ENCODE measurements at regions not wholly inside any gene's neighbourhood (a gene's known extent, or its start where the extent isn't known, plus 50 kb on each side); places are given as distances from the start of the nearest gene placed in this dataset.

DNA sequence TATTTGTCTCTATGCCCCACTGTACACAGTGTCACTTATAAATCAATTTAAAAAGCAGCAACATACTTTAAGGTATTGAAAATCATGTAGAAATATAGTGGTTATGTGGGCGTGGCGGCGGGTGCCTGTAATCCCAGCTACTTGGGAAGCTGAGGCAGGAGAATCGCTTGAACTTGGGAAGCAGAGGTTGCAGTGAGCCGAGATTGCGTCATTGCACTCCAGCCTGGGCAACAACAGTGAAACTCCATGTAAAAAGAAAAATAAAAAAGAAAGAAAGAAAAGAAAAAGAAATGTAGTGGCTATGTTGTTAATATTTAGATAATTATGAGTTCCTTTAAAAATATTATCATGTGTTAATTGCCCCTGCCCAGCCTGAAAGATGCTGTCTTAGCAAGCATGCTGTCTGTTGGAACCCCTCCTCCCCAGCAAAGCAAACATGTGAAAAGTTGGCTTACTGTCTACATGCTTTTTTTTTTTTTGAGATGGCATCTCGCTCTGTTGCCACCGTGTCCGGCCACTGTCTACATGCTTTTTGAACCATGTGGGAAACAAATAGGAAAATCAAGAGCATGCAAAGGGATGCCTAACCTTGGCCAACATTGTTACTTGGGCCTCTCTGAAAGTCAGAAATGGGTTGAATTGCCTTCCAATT, 151.4 kb upstream of the TSHZ2 start:
- no peak for ATAC-seq (ENCODE audit: low read depth)
- Mint-ChIP-seq H3K27ac (no peak overlapping the region), H3K4me1 (no peaks in the 10 kb centered on the region), H3K9me3 (ENCODE audit: insufficient read depth) (no peaks in the 10 kb centered on the region), H3K27me3 (peaks cover 6% of the 10 kb centered on the region), H3K4me3 (no peak overlapping the region)
- TF ChIP-seq EZH2 (IDR thresholded peaks at IDR 0.05; ENCODE audit: borderline replicate concordance, insufficient read depth, low read depth, low read length, poor library complexity, severe bottlenecking): no peak
- TF ChIP-seq, protein P1, sequence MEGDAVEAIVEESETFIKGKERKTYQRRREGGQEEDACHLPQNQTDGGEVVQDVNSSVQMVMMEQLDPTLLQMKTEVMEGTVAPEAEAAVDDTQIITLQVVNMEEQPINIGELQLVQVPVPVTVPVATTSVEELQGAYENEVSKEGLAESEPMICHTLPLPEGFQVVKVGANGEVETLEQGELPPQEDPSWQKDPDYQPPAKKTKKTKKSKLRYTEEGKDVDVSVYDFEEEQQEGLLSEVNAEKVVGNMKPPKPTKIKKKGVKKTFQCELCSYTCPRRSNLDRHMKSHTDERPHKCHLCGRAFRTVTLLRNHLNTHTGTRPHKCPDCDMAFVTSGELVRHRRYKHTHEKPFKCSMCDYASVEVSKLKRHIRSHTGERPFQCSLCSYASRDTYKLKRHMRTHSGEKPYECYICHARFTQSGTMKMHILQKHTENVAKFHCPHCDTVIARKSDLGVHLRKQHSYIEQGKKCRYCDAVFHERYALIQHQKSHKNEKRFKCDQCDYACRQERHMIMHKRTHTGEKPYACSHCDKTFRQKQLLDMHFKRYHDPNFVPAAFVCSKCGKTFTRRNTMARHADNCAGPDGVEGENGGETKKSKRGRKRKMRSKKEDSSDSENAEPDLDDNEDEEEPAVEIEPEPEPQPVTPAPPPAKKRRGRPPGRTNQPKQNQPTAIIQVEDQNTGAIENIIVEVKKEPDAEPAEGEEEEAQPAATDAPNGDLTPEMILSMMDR (IDR thresholded peaks at IDR 0.05): no peak
- no peaks in the 10 kb centered on the region for H3K27me3 ChIP-seq (replicated peaks in 1 of 4; ENCODE audit: control extremely low read depth in 1 of 4, control insufficient read depth in 3 of 4, insufficient read depth in 4 of 4, low read length in 3 of 4)
- H4K20me1 ChIP-seq (ENCODE audit: control insufficient read depth, insufficient read depth, low read length, poor library complexity, severe bottlenecking): no peaks in the 10 kb centered on the region
- no peak overlapping the region for H3K9ac ChIP-seq (ENCODE audit: low read length)
- DNase-seq: no peak
- no peak overlapping the region for H3K27ac ChIP-seq (ENCODE audit: low read length in 2 of 2)
- H3K4me1 ChIP-seq (ENCODE audit: control insufficient read depth in 2 of 2, insufficient read depth in 2 of 2, low read length in 2 of 2): no peaks in the 10 kb centered on the region
- intact Hi-C loops (cut with micrococcal nuclease): no loop called here
- no peaks in the 10 kb centered on the region for H3K9me3 ChIP-seq (ENCODE audit: control extremely low read depth in 1 of 3, control insufficient read depth in 2 of 3, insufficient read depth in 1 of 3, low read length in 2 of 3)
- H3K4me3 ChIP-seq (ENCODE audit: control extremely low read depth in 1 of 5, extremely low read depth in 1 of 5, insufficient read depth in 1 of 5, low read depth in 2 of 5, low read length in 4 of 5): no peak overlapping the region
- 94% methylated on average over 9 of the region's 9 CpGs for WGBS (ENCODE audit: insufficient coverage)
- H3K79me2 ChIP-seq (ENCODE audit: control insufficient read depth, insufficient read depth, low read length): no peaks in the 10 kb centered on the region
- ChIA-PET CTCF (no interaction called here), POLR2A (no interaction called here)
- no peak overlapping the region for H2AFZ ChIP-seq (ENCODE audit: insufficient read depth, low read depth, low read length, poor library complexity, severe bottlenecking)
- H3K36me3 ChIP-seq (replicated peaks in 1 of 2; ENCODE audit: control extremely low read depth in 1 of 2, control insufficient read depth in 1 of 2, extremely low read depth in 1 of 2, insufficient read depth in 2 of 2, low read length in 1 of 2): no peaks in the 10 kb centered on the region
- no peak overlapping the region for H3K4me2 ChIP-seq (replicated peaks; ENCODE audit: low read depth, low read length, poor library complexity, severe bottlenecking)

DNA sequence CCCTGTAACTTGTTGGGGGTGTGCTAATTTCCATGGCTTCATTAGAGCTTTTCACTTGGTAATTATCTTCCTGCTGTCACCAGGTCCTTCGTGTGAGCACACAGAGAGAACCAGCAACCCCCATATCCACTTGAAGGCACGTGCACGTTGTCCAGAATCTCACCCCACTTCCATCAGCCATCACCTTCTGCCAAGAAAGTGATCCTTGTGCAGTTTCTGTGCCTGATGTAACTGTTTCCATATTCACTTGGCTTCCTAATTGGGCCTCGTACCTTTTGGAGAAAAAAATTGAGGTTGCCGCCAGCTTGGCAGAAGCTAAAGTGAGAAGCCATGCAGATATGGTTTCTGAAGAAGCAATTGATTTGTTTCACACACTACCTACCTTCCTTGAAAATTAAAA, 153.7 kb upstream of the TSHZ2 start:
- DNase-seq (no peak), ATAC-seq (ENCODE audit: low read depth) (no peak)
- H3K9me3 Mint-ChIP-seq (ENCODE audit: insufficient read depth): no peaks in the 10 kb centered on the region
- no peaks in the 10 kb centered on the region for H3K9me3 ChIP-seq (ENCODE audit: control extremely low read depth in 1 of 3, control insufficient read depth in 2 of 3, insufficient read depth in 1 of 3, low read length in 2 of 3)
- H3K4me2 ChIP-seq (replicated peaks; ENCODE audit: low read depth, low read length, poor library complexity, severe bottlenecking): no peak overlapping the region
- no peak overlapping the region for H3K9ac ChIP-seq (ENCODE audit: low read length)
- TF ChIP-seq, protein P1 (IDR thresholded peaks at IDR 0.05): no peak
- TF ChIP-seq EZH2 (IDR thresholded peaks at IDR 0.05; ENCODE audit: borderline replicate concordance, insufficient read depth, low read depth, low read length, poor library complexity, severe bottlenecking): no peak
- no peak overlapping the region for H3K27ac ChIP-seq (ENCODE audit: low read length in 2 of 2)
- WGBS (ENCODE audit: insufficient coverage): 84% methylated on average over 3 of the region's 5 CpGs
- no peaks in the 10 kb centered on the region for H4K20me1 ChIP-seq (ENCODE audit: control insufficient read depth, insufficient read depth, low read length, poor library complexity, severe bottlenecking)
- H3K4me3 Mint-ChIP-seq: no peak overlapping the region
- CTCF ChIA-PET: no interaction called here
- no peaks in the 10 kb centered on the region for H3K79me2 ChIP-seq (ENCODE audit: control insufficient read depth, insufficient read depth, low read length)
- H3K27me3 ChIP-seq (replicated peaks in 1 of 4; ENCODE audit: control extremely low read depth in 1 of 4, control insufficient read depth in 3 of 4, insufficient read depth in 4 of 4, low read length in 3 of 4): no peaks in the 10 kb centered on the region
- no peaks in the 10 kb centered on the region for H3K4me1 Mint-ChIP-seq
- H2AFZ ChIP-seq (ENCODE audit: insufficient read depth, low read depth, low read length, poor library complexity, severe bottlenecking): no peak overlapping the region
- H3K27me3 Mint-ChIP-seq: peaks cover 7% of the 10 kb centered on the region
- no peaks in the 10 kb centered on the region for H3K36me3 ChIP-seq (replicated peaks in 1 of 2; ENCODE audit: control extremely low read depth in 1 of 2, control insufficient read depth in 1 of 2, extremely low read depth in 1 of 2, insufficient read depth in 2 of 2, low read length in 1 of 2)
- intact Hi-C loops (cut with micrococcal nuclease): no loop called here
- no peak overlapping the region for H3K27ac Mint-ChIP-seq
- POLR2A ChIA-PET: no interaction called here
- H3K4me1 ChIP-seq (ENCODE audit: control insufficient read depth in 2 of 2, insufficient read depth in 2 of 2, low read length in 2 of 2): no peaks in the 10 kb centered on the region
- no peak overlapping the region for H3K4me3 ChIP-seq (ENCODE audit: control extremely low read depth in 1 of 5, extremely low read depth in 1 of 5, insufficient read depth in 1 of 5, low read depth in 2 of 5, low read length in 4 of 5)
